Nephron (organoid): ENCODE measurements at regions not wholly inside any gene's neighbourhood (a gene's known extent, or its start where the extent isn't known, plus 50 kb on each side); places are given as distances from the start of the nearest gene placed in this dataset.
A peak's percentile ranks its signal among the peaks of the same experiment; 100 is the strongest.
"Not testable (repeated sequence)": the region's sequence is repeated elsewhere in the genome, so short reads cannot be mapped to it uniquely, and the experiment has no call there.

Source experiments
- H3K27ac Mint-ChIP-seq, 3 experiments: 2 replicates each; pipeline ENCODE4 v1.8.0; 2020; ENCODE audit warnings: mixed read lengths in 3 of 3, mild to moderate bottlenecking in 2 of 3, moderate library complexity in 1 of 3
- H3K27me3 Mint-ChIP-seq: 2 replicates; pipeline ENCODE4 v1.8.0; 2021; ENCODE audit warnings: low read depth, mild to moderate bottlenecking, moderate library complexity, mixed read lengths
- H3K36me3 Mint-ChIP-seq: 2 replicates; pipeline ENCODE4 v1.8.0; 2020; ENCODE audit warnings: low read depth, mixed read lengths
- H3K4me1 Mint-ChIP-seq: 2 replicates; pipeline ENCODE4 v1.8.0; 2020; ENCODE audit warnings: mixed read lengths
- H3K4me3 Mint-ChIP-seq, 3 experiments: 2 replicates each; pipeline ENCODE4 v1.8.0; 2020; ENCODE audit warnings: mild to moderate bottlenecking in 3 of 3, mixed read lengths in 3 of 3, moderate library complexity in 2 of 3
- H3K9me3 Mint-ChIP-seq: 2 replicates; pipeline ENCODE4 v1.8.0; 2020; ENCODE audit warnings: mixed read lengths
- TF ChIP-seq, protein P1 (sequence below), 3 experiments: fragments of 200-600 bp; sonication (generic); IDR thresholded peaks; one replicate each; pipeline ENCODE4 v1.5.0; 2021; ENCODE audit warnings: antibody characterized with exemption in 3 of 3; ENCODE audit not compliant: unreplicated experiment in 3 of 3

GRCh38 chr9:88875400-88876120, 115.7 kb upstream of the S1PR3 start:
- H3K27ac Mint-ChIP-seq = no peak overlapping the region
- H3K36me3 Mint-ChIP-seq = no peaks in the 10 kb centered on the region
- TF ChIP-seq, protein P1, sequence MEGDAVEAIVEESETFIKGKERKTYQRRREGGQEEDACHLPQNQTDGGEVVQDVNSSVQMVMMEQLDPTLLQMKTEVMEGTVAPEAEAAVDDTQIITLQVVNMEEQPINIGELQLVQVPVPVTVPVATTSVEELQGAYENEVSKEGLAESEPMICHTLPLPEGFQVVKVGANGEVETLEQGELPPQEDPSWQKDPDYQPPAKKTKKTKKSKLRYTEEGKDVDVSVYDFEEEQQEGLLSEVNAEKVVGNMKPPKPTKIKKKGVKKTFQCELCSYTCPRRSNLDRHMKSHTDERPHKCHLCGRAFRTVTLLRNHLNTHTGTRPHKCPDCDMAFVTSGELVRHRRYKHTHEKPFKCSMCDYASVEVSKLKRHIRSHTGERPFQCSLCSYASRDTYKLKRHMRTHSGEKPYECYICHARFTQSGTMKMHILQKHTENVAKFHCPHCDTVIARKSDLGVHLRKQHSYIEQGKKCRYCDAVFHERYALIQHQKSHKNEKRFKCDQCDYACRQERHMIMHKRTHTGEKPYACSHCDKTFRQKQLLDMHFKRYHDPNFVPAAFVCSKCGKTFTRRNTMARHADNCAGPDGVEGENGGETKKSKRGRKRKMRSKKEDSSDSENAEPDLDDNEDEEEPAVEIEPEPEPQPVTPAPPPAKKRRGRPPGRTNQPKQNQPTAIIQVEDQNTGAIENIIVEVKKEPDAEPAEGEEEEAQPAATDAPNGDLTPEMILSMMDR (IDR thresholded peaks at IDR 0.05; ENCODE audit: unreplicated experiment in 3 of 3) = no peak
- H3K4me3 Mint-ChIP-seq = no peak overlapping the region
- peaks cover 16% of the 10 kb centered on the region for H3K4me1 Mint-ChIP-seq
- peaks cover 3% of the 10 kb centered on the region for H3K9me3 Mint-ChIP-seq
- peaks cover 5% of the 10 kb centered on the region for H3K27me3 Mint-ChIP-seq

DNA sequence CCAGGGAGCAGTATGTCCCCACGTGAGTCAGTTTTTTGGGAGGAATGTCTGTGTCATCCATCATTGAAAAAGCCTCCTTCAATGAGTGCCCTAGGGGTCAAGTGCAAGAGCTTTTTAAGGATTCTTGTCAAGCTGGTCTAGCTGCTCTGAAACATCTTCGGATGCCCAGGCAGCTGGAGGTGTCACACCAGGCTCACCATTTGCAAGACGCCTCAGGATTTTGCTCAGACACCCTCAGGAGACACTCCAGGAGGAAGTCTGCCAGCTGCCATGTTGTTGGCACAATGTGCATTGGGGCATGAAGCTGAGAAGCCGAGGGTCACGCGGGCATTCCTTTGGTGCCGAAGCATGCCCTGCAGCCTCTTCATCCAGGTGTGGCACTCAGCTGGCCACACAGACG, 111.1 kb upstream of the S1PR3 start:
- no peak overlapping the region for H3K27ac Mint-ChIP-seq
- H3K4me1 Mint-ChIP-seq = no peaks in the 10 kb centered on the region
- H3K36me3 Mint-ChIP-seq = no peaks in the 10 kb centered on the region
- H3K4me3 Mint-ChIP-seq = no peak overlapping the region
- TF ChIP-seq, protein P1 (IDR thresholded peaks at IDR 0.05; ENCODE audit: unreplicated experiment in 3 of 3) = no peak
- H3K9me3 Mint-ChIP-seq = peaks cover 16% of the 10 kb centered on the region
- H3K27me3 Mint-ChIP-seq = peaks cover 5% of the 10 kb centered on the region

- H3K36me3 Mint-ChIP-seq, H3K27ac Mint-ChIP-seq, H3K4me3 Mint-ChIP-seq, H3K4me1 Mint-ChIP-seq, H3K27me3 Mint-ChIP-seq: not testable (repeated sequence)
- H3K9me3 Mint-ChIP-seq = peaks cover 16% of the 10 kb centered on the region
Observed at GRCh38 chr9:88884291-88884690, 107.0 kb upstream of the S1PR3 start.

DNA sequence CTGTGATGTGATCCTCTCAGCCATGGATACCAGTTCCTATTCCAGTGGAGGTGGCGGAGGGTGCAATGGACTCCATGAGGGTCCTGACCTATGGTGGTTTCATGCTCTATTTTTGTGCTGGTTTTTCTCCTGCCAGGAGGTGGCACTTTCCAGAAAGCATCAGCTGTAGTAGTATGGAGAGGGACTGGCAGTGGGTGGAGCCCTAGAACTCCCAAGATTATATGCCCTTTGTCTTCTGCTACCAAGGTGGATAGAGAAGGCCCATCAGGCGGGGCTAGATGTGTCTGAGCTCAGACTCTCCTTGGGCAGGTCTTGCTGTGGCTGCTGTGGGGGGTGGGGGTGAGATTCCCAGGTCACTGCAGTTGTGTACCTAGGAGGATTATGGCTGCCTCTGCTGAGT, 104.5 kb upstream of the S1PR3 start:
- H3K27me3 Mint-ChIP-seq, H3K4me3 Mint-ChIP-seq, H3K36me3 Mint-ChIP-seq, H3K27ac Mint-ChIP-seq: not testable (repeated sequence)
- peaks cover 12% of the 10 kb centered on the region for H3K4me1 Mint-ChIP-seq
- peaks cover 16% of the 10 kb centered on the region for H3K9me3 Mint-ChIP-seq

DNA sequence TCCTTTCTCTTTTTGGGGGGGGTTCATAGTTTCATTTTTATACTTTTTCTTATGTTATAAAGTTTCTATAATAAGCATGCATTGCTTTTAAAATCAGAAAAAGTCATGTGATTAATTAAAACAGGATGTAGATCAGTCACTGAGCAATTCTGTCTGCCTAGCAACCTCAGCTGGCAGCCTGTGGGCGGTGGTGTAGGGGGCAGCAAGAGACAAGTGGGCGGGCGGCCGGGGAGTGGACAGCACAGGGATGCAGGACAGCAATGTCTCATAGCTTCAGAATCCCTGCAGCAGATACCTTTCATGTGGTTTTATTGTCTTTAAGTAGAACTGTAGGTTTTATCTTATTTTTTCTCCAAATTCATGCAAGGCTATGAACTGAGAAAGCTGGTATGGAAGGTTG, 101.9 kb upstream of the S1PR3 start:
- Mint-ChIP-seq H3K4me1 (peaks cover 33% of the 10 kb centered on the region), H3K27ac (peak overlapping the region in 1 of 3 experiments; percentile 17), H3K9me3 (peaks cover 3% of the 10 kb centered on the region), H3K4me3 (no peak overlapping the region), H3K36me3 (no peaks in the 10 kb centered on the region), H3K27me3 (peaks cover 3% of the 10 kb centered on the region)
- TF ChIP-seq, protein P1 (IDR thresholded peaks at IDR 0.05; ENCODE audit: unreplicated experiment in 3 of 3) = no peak

DNA sequence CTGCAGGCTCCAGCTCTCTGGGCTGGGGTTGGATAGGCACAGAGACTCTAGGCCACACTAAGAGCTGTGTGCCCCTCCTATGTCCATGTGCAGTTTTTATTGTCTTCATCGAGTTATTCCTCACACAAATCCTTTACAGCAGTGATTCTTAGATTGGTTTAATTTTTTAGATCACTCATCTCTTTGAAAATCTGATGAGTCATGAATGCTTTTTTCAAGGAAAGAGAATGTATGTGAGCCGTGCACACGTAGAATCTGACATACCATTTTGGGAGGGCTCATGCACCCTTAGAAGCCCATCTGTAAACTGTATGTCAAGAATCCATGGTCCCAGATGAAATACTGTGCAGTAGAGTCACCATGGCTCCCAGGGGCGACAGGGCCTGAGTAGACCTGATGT, 100.7 kb upstream of the S1PR3 start:
- peaks cover 33% of the 10 kb centered on the region for H3K4me1 Mint-ChIP-seq
- no peak overlapping the region for H3K4me3 Mint-ChIP-seq
- peaks cover 3% of the 10 kb centered on the region for H3K9me3 Mint-ChIP-seq
- no peaks in the 10 kb centered on the region for H3K36me3 Mint-ChIP-seq
- H3K27ac Mint-ChIP-seq = peak overlapping the region in 2 of 3 experiments; percentile 19 to 27
- TF ChIP-seq, protein P1 (IDR thresholded peaks at IDR 0.05; ENCODE audit: unreplicated experiment in 3 of 3) = no peak
- H3K27me3 Mint-ChIP-seq = peaks cover 3% of the 10 kb centered on the region

DNA sequence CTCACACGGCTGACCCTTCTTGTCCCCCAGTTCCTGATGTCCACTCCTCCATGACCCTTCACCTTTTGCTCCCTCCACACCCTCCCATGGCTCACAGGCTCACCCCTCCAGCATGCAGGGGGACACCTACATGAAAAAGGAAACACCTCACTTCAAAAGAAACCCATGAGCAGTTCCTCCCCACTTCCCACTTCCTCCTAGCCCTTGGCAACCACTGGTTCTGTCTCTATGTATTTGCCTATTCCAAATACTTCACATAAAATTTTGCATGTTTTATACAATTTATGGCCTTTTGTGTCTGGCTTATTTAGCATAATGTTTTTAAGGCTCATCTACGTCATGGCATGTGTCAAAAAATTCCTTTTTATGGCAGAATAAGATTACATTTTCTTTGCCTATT, 100.2 kb upstream of the S1PR3 start:
- no peak overlapping the region for H3K4me3 Mint-ChIP-seq
- no peaks in the 10 kb centered on the region for H3K36me3 Mint-ChIP-seq
- H3K9me3 Mint-ChIP-seq = peaks cover 2% of the 10 kb centered on the region
- H3K27me3 Mint-ChIP-seq = peaks cover 3% of the 10 kb centered on the region
- TF ChIP-seq, protein P1 (IDR thresholded peaks at IDR 0.05; ENCODE audit: unreplicated experiment in 3 of 3) = no peak
- peak overlapping the region; percentile 27 to 58 (median 35) for H3K27ac Mint-ChIP-seq
- H3K4me1 Mint-ChIP-seq = peaks cover 33% of the 10 kb centered on the region
